ENCODE measurements at regions not wholly inside any gene's neighbourhood (a gene's known extent, or its start where the extent isn't known, plus 50 kb on each side); places are given as distances from the start of the nearest gene placed in this dataset.

- TF ChIP-seq, protein P1, sequence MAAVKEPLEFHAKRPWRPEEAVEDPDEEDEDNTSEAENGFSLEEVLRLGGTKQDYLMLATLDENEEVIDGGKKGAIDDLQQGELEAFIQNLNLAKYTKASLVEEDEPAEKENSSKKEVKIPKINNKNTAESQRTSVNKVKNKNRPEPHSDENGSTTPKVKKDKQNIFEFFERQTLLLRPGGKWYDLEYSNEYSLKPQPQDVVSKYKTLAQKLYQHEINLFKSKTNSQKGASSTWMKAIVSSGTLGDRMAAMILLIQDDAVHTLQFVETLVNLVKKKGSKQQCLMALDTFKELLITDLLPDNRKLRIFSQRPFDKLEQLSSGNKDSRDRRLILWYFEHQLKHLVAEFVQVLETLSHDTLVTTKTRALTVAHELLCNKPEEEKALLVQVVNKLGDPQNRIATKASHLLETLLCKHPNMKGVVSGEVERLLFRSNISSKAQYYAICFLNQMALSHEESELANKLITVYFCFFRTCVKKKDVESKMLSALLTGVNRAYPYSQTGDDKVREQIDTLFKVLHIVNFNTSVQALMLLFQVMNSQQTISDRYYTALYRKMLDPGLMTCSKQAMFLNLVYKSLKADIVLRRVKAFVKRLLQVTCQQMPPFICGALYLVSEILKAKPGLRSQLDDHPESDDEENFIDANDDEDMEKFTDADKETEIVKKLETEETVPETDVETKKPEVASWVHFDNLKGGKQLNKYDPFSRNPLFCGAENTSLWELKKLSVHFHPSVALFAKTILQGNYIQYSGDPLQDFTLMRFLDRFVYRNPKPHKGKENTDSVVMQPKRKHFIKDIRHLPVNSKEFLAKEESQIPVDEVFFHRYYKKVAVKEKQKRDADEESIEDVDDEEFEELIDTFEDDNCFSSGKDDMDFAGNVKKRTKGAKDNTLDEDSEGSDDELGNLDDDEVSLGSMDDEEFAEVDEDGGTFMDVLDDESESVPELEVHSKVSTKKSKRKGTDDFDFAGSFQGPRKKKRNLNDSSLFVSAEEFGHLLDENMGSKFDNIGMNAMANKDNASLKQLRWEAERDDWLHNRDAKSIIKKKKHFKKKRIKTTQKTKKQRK (IDR thresholded peaks at IDR 0.05; ENCODE audit: low read depth, low read length), result no peak
- TF ChIP-seq PAX8 (IDR thresholded peaks at IDR 0.05) (no peak), RCOR1 (conservative IDR thresholded peaks at IDR 0.05; ENCODE audit: low read depth, low read length) (no peak), BCL3 (IDR thresholded peaks at IDR 0.05; ENCODE audit: borderline replicate concordance, insufficient read depth, low read depth, low read length, poor library complexity, severe bottlenecking) (no peak), SMARCA5 (IDR thresholded peaks at IDR 0.05) (no peak)
Observed at GRCh38 chr1:72438270-72438669, 155.9 kb upstream of the NEGR1 start (continued).

DNA sequence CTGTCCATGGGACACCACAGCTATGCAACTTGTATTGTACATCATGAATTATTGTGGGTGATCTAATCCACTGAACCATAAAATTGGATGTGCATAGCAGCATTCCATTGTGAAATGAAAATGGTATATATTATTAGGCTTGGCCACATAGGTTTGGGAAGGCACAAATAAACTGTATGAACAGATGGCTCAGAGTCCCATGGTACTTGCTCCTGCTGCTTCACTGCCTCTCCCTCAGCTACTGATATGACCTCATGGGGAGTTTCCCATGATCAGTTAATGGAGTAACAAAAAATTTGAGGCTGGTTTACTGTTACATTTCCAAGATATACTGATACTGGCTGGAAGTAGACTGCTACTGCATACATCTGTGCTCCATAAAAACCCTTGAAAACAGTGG is 152.7 kb upstream of the NEGR1 start:
- FAIRE-seq (no peak), ATAC-seq (peak; percentile 71), DNase-seq (ENCODE audit: low read depth, low spot score) (no peak)
- ChIA-PET SMC1A (ENCODE audit: uncharacterized antibody, unreplicated experiment) (no interaction called here), RAD21 (ENCODE audit: unreplicated experiment) (no interaction called here), CTCF (no interaction called here), POLR2A (no interaction called here)
- Histone ChIP-seq H3K9ac (ENCODE audit: control insufficient read depth, insufficient read depth, low read length) (no peak overlapping the region), H3K27ac (ENCODE audit: control insufficient read depth, insufficient read depth) (no peak overlapping the region), H3K4me2 (ENCODE audit: control insufficient read depth, insufficient read depth) (no peak overlapping the region), H3K4me1 (ENCODE audit: control insufficient read depth, insufficient read depth, low read length) (no peaks in the 10 kb centered on the region), H3K27me3 (replicated peaks in 1 of 2; ENCODE audit: control insufficient read depth in 2 of 2, insufficient read depth in 2 of 2, low read length in 1 of 2) (no peaks in the 10 kb centered on the region), H2AFZ (ENCODE audit: control insufficient read depth, low read depth, low read length) (no peak overlapping the region), H3K9me3 (replicated peaks; ENCODE audit: control insufficient read depth, insufficient read depth, low read length) (no peaks in the 10 kb centered on the region), H3K79me2 (ENCODE audit: control insufficient read depth, insufficient read depth, low read length) (no peaks in the 10 kb centered on the region), H3K36me3 (ENCODE audit: control insufficient read depth in 2 of 2, insufficient read depth in 2 of 2, low read length in 1 of 2) (no peaks in the 10 kb centered on the region), H4K20me1 (ENCODE audit: control insufficient read depth, insufficient read depth) (no peaks in the 10 kb centered on the region), H3K4me3 (no peak overlapping the region)
- intact Hi-C loops (cut with micrococcal nuclease; ENCODE audit: unreplicated experiment), result loop anchor here (2.0 kb wide), 1 partner anchor 150 kb away; no protein-coding TSS in a partner anchor
- in situ Hi-C loops (cut with MboI), result no loop called here
- BruUV-seq (replicated peaks), result no TSS peak
- TF ChIP-seq CHD1 (IDR thresholded peaks at IDR 0.05; ENCODE audit: low read depth, low read length), result no peak
- peak; percentile 46; the same call in 1 of the 2 replicates for TF ChIP-seq NFIC (IDR thresholded peaks at IDR 0.05; ENCODE audit: low read depth, low read length)
- TF ChIP-seq EED (IDR thresholded peaks at IDR 0.05; ENCODE audit: low read depth), result peak; percentile 52
- no peak for TF ChIP-seq ZSCAN29 (IDR thresholded peaks at IDR 0.05)
- 0 out of 2 replicates have a peak, but pooled peaks have one; percentile 32 for TF ChIP-seq IRF4 (IDR thresholded peaks at IDR 0.05; ENCODE audit: low read depth, low read length)
- TF ChIP-seq, protein P2, sequence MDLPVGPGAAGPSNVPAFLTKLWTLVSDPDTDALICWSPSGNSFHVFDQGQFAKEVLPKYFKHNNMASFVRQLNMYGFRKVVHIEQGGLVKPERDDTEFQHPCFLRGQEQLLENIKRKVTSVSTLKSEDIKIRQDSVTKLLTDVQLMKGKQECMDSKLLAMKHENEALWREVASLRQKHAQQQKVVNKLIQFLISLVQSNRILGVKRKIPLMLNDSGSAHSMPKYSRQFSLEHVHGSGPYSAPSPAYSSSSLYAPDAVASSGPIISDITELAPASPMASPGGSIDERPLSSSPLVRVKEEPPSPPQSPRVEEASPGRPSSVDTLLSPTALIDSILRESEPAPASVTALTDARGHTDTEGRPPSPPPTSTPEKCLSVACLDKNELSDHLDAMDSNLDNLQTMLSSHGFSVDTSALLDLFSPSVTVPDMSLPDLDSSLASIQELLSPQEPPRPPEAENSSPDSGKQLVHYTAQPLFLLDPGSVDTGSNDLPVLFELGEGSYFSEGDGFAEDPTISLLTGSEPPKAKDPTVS (IDR thresholded peaks at IDR 0.05; ENCODE audit: low read depth, low read length), result no peak
- peak; percentile 29; the same call in 1 of the 2 replicates for TF ChIP-seq BCL11A (IDR thresholded peaks at IDR 0.05; ENCODE audit: low read depth, low read length)
- no peak for TF ChIP-seq MXI1 (IDR thresholded peaks at IDR 0.05; ENCODE audit: low read depth, low read length)
- no peak for TF ChIP-seq STAT1 (conservative IDR thresholded peaks at IDR 0.05)
- peak; percentile 73 for TF ChIP-seq JUNB (IDR thresholded peaks at IDR 0.05)
- TF ChIP-seq RB1 (IDR thresholded peaks at IDR 0.05; ENCODE audit: borderline replicate concordance), result no peak
- no peak for TF ChIP-seq EZH2 (IDR thresholded peaks at IDR 0.05; ENCODE audit: borderline replicate concordance, control insufficient read depth, low read depth, low read length)
- TF ChIP-seq TCF12 (IDR thresholded peaks at IDR 0.05; ENCODE audit: low read depth, low read length), result 0 out of 2 replicates have a peak, but pooled peaks have one; percentile 17
- no peak for TF ChIP-seq CHD2 (IDR thresholded peaks at IDR 0.05; ENCODE audit: borderline replicate concordance, low read depth, low read length)
- TF ChIP-seq NBN (IDR thresholded peaks at IDR 0.05), result no peak
- TF ChIP-seq ATF7 (IDR thresholded peaks at IDR 0.05; ENCODE audit: low read depth), result peak; percentile 66; the same call in 1 of the 2 replicates
- TF ChIP-seq RUNX3 (IDR thresholded peaks at IDR 0.05; ENCODE audit: low read length), result peak; percentile 42; the same call in 1 of the 2 replicates
